GM12892 (cell line): ENCODE measurements at regions not wholly inside any gene's neighbourhood (a gene's known extent, or its start where the extent isn't known, plus 50 kb on each side); places are given as distances from the start of the nearest gene placed in this dataset.

Experiments
- POLR2A ChIP-seq: IDR thresholded peaks from 2 replicates; pipeline ENCODE4 v1.6.1; 2011; ENCODE audit warnings: low read depth, low read length, control low read depth
- POLR2AphosphoS5 ChIP-seq: IDR thresholded peaks from 2 replicates; pipeline ENCODE4 v1.6.1; 2011; ENCODE audit warnings: low read depth, low read length, control low read depth
- TAF1 ChIP-seq: IDR thresholded peaks from 2 replicates; pipeline ENCODE4 v1.6.1; 2011; ENCODE audit warnings: low read depth, mild to moderate bottlenecking, control low read depth, low read length, borderline replicate concordance

- TF ChIP-seq TAF1 = no peak
- TF ChIP-seq POLR2AphosphoS5 = no peak
- no peak for TF ChIP-seq POLR2A
These were observed 90.0 kb upstream of the RORB start for GRCh38 chr9:74407166-74407565.
